ENCODE measurements at regions not wholly inside any gene's neighbourhood (a gene's known extent, or its start where the extent isn't known, plus 50 kb on each side); places are given as distances from the start of the nearest gene placed in this dataset.

GRCh38 chr14:101252443-101253214, 308.7 kb upstream of the DIO3 start:
- intact Hi-C loops (cut with micrococcal nuclease; ENCODE audit: unreplicated experiment) = no loop called here
- ATAC-seq (no peak), DNase-seq (ENCODE audit: low read depth, low spot score) (no peak)
- TF ChIP-seq SIN3A (IDR thresholded peaks at IDR 0.05; ENCODE audit: borderline replicate concordance, insufficient read depth, low read depth, low read length) (no peak), POLR2AphosphoS5 (IDR thresholded peaks at IDR 0.05; ENCODE audit: low read depth, low read length) (no peak), CTCF (IDR thresholded peaks at IDR 0.05) (no peak), REST (IDR thresholded peaks at IDR 0.05; ENCODE audit: insufficient read depth in 1 of 2, low read depth in 2 of 2, low read length in 1 of 2) (no peak), TCF7L2 (IDR thresholded peaks at IDR 0.05; ENCODE audit: low read depth, low read length) (no peak)
- H3K36me3 ChIP-seq (ENCODE audit: control insufficient read depth, insufficient read depth, low read length) = no peaks in the 10 kb centered on the region
- BruUV-seq (replicated peaks) = no TSS peak
- H3K9me3 ChIP-seq (ENCODE audit: control insufficient read depth, insufficient read depth, low read depth, low read length) = no peaks in the 10 kb centered on the region
- POLR2A ChIA-PET = no interaction called here
- no peak overlapping the region for H3K27ac ChIP-seq (ENCODE audit: low read length)
- no peaks in the 10 kb centered on the region for H3K4me1 ChIP-seq (ENCODE audit: control insufficient read depth, insufficient read depth, low read length)
- H3K4me3 ChIP-seq (ENCODE audit: low read depth in 2 of 2, low read length in 2 of 2) = no peak overlapping the region
- CTCF ChIA-PET = no interaction called here
- in situ Hi-C loops (cut with HindIII; ENCODE audit: low pct_unique_long_range_greater_than_20kb, low sequenced_read_pairs) = no loop called here
- H3K27me3 ChIP-seq (ENCODE audit: control insufficient read depth, insufficient read depth, low read length) = no peaks in the 10 kb centered on the region

- ChIA-PET CTCF (no interaction called here), POLR2A (no interaction called here)
- TF ChIP-seq SIN3A (IDR thresholded peaks at IDR 0.05; ENCODE audit: borderline replicate concordance, insufficient read depth, low read depth, low read length) (no peak), CTCF (IDR thresholded peaks at IDR 0.05) (no peak), REST (IDR thresholded peaks at IDR 0.05; ENCODE audit: insufficient read depth in 1 of 2, low read depth in 2 of 2, low read length in 1 of 2) (no peak)
These were observed 307.3 kb upstream of the DIO3 start for GRCh38 chr14:101253948-101254347.

More at GRCh38 chr14:101253948-101254347, 307.3 kb upstream of the DIO3 start:
- no peak for ATAC-seq
- Histone ChIP-seq H3K9me3 (ENCODE audit: control insufficient read depth, insufficient read depth, low read depth, low read length) (no peaks in the 10 kb centered on the region), H3K27me3 (ENCODE audit: control insufficient read depth, insufficient read depth, low read length) (no peaks in the 10 kb centered on the region), H3K36me3 (ENCODE audit: control insufficient read depth, insufficient read depth, low read length) (no peaks in the 10 kb centered on the region), H3K4me1 (ENCODE audit: control insufficient read depth, insufficient read depth, low read length) (no peaks in the 10 kb centered on the region), H3K27ac (ENCODE audit: low read length) (no peak overlapping the region), H3K4me3 (ENCODE audit: low read depth in 2 of 2, low read length in 2 of 2) (no peak overlapping the region)
- in situ Hi-C loops (cut with HindIII; ENCODE audit: low pct_unique_long_range_greater_than_20kb, low sequenced_read_pairs) = no loop called here
- DNase-seq (ENCODE audit: low read depth, low spot score) = no peak
- intact Hi-C loops (cut with micrococcal nuclease; ENCODE audit: unreplicated experiment) = no loop called here
- BruUV-seq (replicated peaks) = no TSS peak

Measured in Panc1 (cell line).